ENCODE measurements at regions not wholly inside any gene's neighbourhood (a gene's known extent, or its start where the extent isn't known, plus 50 kb on each side); places are given as distances from the start of the nearest gene placed in this dataset.

- TF ChIP-seq CTCF (IDR thresholded peaks at IDR 0.05) (no peak), EZH2 (IDR thresholded peaks at IDR 0.05; ENCODE audit: borderline replicate concordance, insufficient read depth, low read depth, low read length, poor library complexity, severe bottlenecking) (no peak)
These were observed 182.8 kb downstream of the SH2D4B start for GRCh38 chr10:80720549-80720948.

All from B cell (primary cell).